Mucosa of rectum (tissue), 2 donors: ENCODE measurements at regions not wholly inside any gene's neighbourhood (a gene's known extent, or its start where the extent isn't known, plus 50 kb on each side); places are given as distances from the start of the nearest gene placed in this dataset.
A peak's percentile ranks its signal among the peaks of the same experiment; 100 is the strongest.

Source experiments
- H3K27ac ChIP-seq, 2 donors: one replicate each; pipeline ENCODE4 v1.7.0; 2013; ENCODE audit warnings: inconsistent platforms in 2 of 2, low read depth in 2 of 2, low read length in 2 of 2
- H3K27me3 ChIP-seq, 2 donors: one replicate each; pipeline ENCODE4 v1.7.0; 2013; ENCODE audit warnings: low read length in 2 of 2; ENCODE audit not compliant: control insufficient read depth in 2 of 2, insufficient read depth in 2 of 2
- H3K36me3 ChIP-seq, 2 donors: one replicate each; pipeline ENCODE4 v1.7.0; 2013; ENCODE audit warnings: low read length in 2 of 2; ENCODE audit not compliant: control insufficient read depth in 2 of 2, insufficient read depth in 2 of 2
- H3K4me1 ChIP-seq, 2 donors: one replicate each; pipeline ENCODE4 v1.7.0; 2013; ENCODE audit warnings: low read length in 2 of 2, mild to moderate bottlenecking in 1 of 2; ENCODE audit not compliant: control insufficient read depth in 2 of 2, insufficient read depth in 2 of 2
- H3K4me3 ChIP-seq, 2 donors: one replicate each; pipeline ENCODE4 v1.7.0; 2013; ENCODE audit warnings: low read length in 2 of 2
- H3K9ac ChIP-seq, 2 donors: one replicate each; pipeline ENCODE4 v1.7.0; 2013; ENCODE audit warnings: low read length in 2 of 2, low read depth in 1 of 2, mild to moderate bottlenecking in 1 of 2
- H3K9me3 ChIP-seq, 2 donors: one replicate each; pipeline ENCODE4 v1.7.0; 2013; ENCODE audit warnings: low read length in 2 of 2; ENCODE audit not compliant: control insufficient read depth in 2 of 2
- donor health status: healthy.
- donor health status: Normal muscosa, but diverticular disease.

- Histone ChIP-seq H3K9ac (peak overlapping the region in 1 of 2 donors; percentile 9), H3K4me1 (peaks cover 41 to 52% of the 10 kb centered on the region in 2 donors), H3K27ac (peak overlapping the region; percentile 78 to 85)
Measured at GRCh38 chr2:203812294-203813221, 55.0 kb upstream of the CTLA4 start.

GRCh38 chr2:203813684-203814083 lies 53.9 kb upstream of the CTLA4 start:
- H3K36me3 ChIP-seq = no peaks in the 10 kb centered on the region
- H3K27me3 ChIP-seq = no peaks in the 10 kb centered on the region
- H3K4me3 ChIP-seq = no peak overlapping the region
- no peaks in the 10 kb centered on the region for H3K9me3 ChIP-seq
- peaks cover 41 to 52% of the 10 kb centered on the region in 2 donors for H3K4me1 ChIP-seq
- H3K9ac ChIP-seq = no peak overlapping the region
- peak overlapping the region in 1 of 2 donors; percentile 85 for H3K27ac ChIP-seq

More at GRCh38 chr2:203812294-203813221, 55.0 kb upstream of the CTLA4 start:
- no peaks in the 10 kb centered on the region for H3K36me3 ChIP-seq
- H3K4me3 ChIP-seq = peak overlapping the region in 1 of 2 donors; percentile 16
- H3K27me3 ChIP-seq = no peaks in the 10 kb centered on the region
- H3K9me3 ChIP-seq = no peaks in the 10 kb centered on the region

GRCh38 chr2:203814661-203815540 lies 52.7 kb upstream of the CTLA4 start:
- Histone ChIP-seq H3K27me3 (no peaks in the 10 kb centered on the region), H3K4me1 (peaks cover 41 to 52% of the 10 kb centered on the region in 2 donors), H3K36me3 (no peaks in the 10 kb centered on the region), H3K9ac (peak overlapping the region in 1 of 2 donors; percentile 16), H3K27ac (peak overlapping the region; percentile 75 to 85), H3K9me3 (no peaks in the 10 kb centered on the region), H3K4me3 (peak overlapping the region in 1 of 2 donors; percentile 50)

- Histone ChIP-seq H3K4me1 (peaks cover 38 to 46% of the 10 kb centered on the region in 2 donors), H3K9ac (peak overlapping the region in 1 of 2 donors; percentile 16), H3K36me3 (no peaks in the 10 kb centered on the region), H3K27ac (no peak overlapping the region), H3K27me3 (no peaks in the 10 kb centered on the region), H3K9me3 (no peaks in the 10 kb centered on the region), H3K4me3 (peak overlapping the region in 1 of 2 donors; percentile 50)
Measured at GRCh38 chr2:203815541-203815898, 52.1 kb upstream of the CTLA4 start.

- H3K9ac ChIP-seq = no peak overlapping the region
- no peak overlapping the region for H3K27ac ChIP-seq
- no peak overlapping the region for H3K4me3 ChIP-seq
- H3K9me3 ChIP-seq = no peaks in the 10 kb centered on the region
- H3K4me1 ChIP-seq = peaks cover 31 to 33% of the 10 kb centered on the region in 2 donors
- no peaks in the 10 kb centered on the region for H3K36me3 ChIP-seq
- H3K27me3 ChIP-seq = no peaks in the 10 kb centered on the region
Measured at GRCh38 chr2:203817147-203817546, 50.4 kb upstream of the CTLA4 start.
